ENCODE measurements at regions not wholly inside any gene's neighbourhood (a gene's known extent, or its start where the extent isn't known, plus 50 kb on each side); places are given as distances from the start of the nearest gene placed in this dataset.
A peak's percentile ranks its signal among the peaks of the same experiment; 100 is the strongest.
"Not testable (repeated sequence)": the region's sequence is repeated elsewhere in the genome, so short reads cannot be mapped to it uniquely, and the experiment has no call there.

DNA sequence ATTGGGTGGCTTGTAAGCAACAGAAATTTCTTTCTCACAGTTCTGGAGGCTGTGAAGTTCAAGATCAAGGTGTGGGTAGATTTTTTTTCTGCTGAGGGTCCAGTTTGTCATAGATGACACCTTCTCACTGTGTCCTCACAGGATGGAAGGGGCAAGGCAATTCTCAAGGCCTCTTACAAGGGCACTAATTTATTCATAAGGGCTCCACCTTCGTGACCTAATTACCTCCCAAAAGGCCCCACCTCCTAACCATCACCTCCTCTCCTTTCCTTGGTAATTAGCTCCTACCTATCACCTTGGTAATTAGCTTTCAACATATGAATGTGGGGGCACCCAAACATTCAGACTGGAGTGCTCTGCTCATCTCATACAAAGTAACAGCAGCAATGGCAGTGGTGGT lies 92.3 kb upstream of the CD44 start:
- Histone ChIP-seq H3K4me1 (peaks cover 11 to 95% (median 50%) of the 10 kb centered on the region in 6 donors), H3K9me3 (peaks cover 0 to 9% (median 0%) of the 10 kb centered on the region in 8 donors), H3K27ac (peak overlapping the region in 7 of 8 donors; percentile 41 to 75 (median 64)), H3K4me3 (no peak overlapping the region), H3K27me3 (replicated peaks in 1 of 7) (no peaks in the 10 kb centered on the region), H3K36me3 (no peaks in the 10 kb centered on the region)
- WGBS, 5 donors: 83 to 100% (median 86%) methylated on average over 1 of the region's 1 CpG
- TF ChIP-seq, protein P1, sequence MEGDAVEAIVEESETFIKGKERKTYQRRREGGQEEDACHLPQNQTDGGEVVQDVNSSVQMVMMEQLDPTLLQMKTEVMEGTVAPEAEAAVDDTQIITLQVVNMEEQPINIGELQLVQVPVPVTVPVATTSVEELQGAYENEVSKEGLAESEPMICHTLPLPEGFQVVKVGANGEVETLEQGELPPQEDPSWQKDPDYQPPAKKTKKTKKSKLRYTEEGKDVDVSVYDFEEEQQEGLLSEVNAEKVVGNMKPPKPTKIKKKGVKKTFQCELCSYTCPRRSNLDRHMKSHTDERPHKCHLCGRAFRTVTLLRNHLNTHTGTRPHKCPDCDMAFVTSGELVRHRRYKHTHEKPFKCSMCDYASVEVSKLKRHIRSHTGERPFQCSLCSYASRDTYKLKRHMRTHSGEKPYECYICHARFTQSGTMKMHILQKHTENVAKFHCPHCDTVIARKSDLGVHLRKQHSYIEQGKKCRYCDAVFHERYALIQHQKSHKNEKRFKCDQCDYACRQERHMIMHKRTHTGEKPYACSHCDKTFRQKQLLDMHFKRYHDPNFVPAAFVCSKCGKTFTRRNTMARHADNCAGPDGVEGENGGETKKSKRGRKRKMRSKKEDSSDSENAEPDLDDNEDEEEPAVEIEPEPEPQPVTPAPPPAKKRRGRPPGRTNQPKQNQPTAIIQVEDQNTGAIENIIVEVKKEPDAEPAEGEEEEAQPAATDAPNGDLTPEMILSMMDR (IDR thresholded peaks at IDR 0.05 in 8 of 11, conservative IDR thresholded peaks at IDR 0.05 in 3 of 11): no peak
- DNase-seq: no peak
- intact Hi-C loops (cut with DNase I; ENCODE audit: low total_unique reads): no loop called here

DNA sequence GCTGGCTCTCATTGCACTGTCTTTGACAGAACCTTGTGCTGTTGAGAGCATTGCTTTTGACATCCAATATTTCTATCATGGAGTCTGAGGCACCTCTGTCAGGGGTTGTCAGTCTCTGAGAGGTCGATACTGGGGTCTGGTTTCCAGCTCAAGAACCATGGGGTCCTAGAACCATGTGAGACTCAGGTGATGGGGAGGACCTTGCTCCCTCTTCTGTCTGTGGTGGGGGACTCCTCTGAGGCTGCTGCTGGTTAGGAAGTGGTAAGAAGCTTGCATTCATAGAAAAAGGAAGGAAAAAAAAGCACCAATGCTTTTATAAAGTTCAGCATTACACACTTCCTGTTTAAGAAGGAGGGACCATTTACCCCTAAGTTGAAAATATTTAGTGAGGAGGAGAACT lies 91.8 kb upstream of the CD44 start:
- Histone ChIP-seq H3K9me3 (peaks cover 0 to 9% (median 0%) of the 10 kb centered on the region in 8 donors), H3K27ac (peak overlapping the region in 7 of 8 donors; percentile 41 to 75 (median 64)), H3K36me3 (no peaks in the 10 kb centered on the region), H3K27me3 (replicated peaks in 1 of 7) (no peaks in the 10 kb centered on the region), H3K4me1 (peaks cover 11 to 90% (median 48%) of the 10 kb centered on the region in 6 donors), H3K4me3 (no peak overlapping the region)
- intact Hi-C loops (cut with DNase I; ENCODE audit: low total_unique reads): no loop called here
- 35 to 60% (median 55%) methylated on average over 1 of the region's 1 CpG for WGBS, 5 donors
- no peak for DNase-seq
- TF ChIP-seq, protein P1 (IDR thresholded peaks at IDR 0.05 in 8 of 11, conservative IDR thresholded peaks at IDR 0.05 in 3 of 11): no peak
- TF ChIP-seq POLR2A (IDR thresholded peaks at IDR 0.05) (no peak), POLR2AphosphoS5 (IDR thresholded peaks at IDR 0.05) (peak in 1 of 3 donors; percentile 46)

DNA sequence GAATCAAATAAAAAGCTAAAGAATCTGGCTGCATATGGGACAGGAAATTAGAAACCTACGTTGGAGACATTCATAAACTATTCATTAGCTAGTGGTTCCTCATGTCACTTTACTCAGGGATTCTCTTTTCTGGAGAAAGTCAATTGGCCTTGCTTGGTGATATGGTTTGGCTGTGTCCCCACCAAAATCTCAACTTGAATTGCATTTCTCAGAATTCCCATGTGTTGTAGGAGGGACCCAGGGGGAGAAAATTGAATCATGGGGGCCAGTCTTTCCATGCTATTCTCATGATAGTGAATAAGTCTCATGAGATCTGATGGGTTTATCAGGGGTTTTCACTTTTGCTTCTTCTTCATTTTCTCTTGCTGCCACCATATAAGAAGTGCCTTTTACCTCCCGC lies 91.2 kb upstream of the CD44 start:
- H3K9me3 ChIP-seq: peaks cover 0 to 9% (median 0%) of the 10 kb centered on the region in 8 donors
- H3K27ac ChIP-seq: peak overlapping the region; percentile 4 to 75 (median 60)
- no peaks in the 10 kb centered on the region for H3K27me3 ChIP-seq (replicated peaks in 1 of 7)
- intact Hi-C loops (cut with DNase I; ENCODE audit: low total_unique reads): no loop called here
- H3K4me1 ChIP-seq: peaks cover 11 to 84% (median 45%) of the 10 kb centered on the region in 6 donors
- DNase-seq: no peak
- TF ChIP-seq POLR2AphosphoS5 (IDR thresholded peaks at IDR 0.05) (no peak), POLR2A (IDR thresholded peaks at IDR 0.05) (no peak)
- TF ChIP-seq, protein P1 (IDR thresholded peaks at IDR 0.05 in 8 of 11, conservative IDR thresholded peaks at IDR 0.05 in 3 of 11): no peak
- H3K36me3 ChIP-seq: no peaks in the 10 kb centered on the region
- H3K4me3 ChIP-seq: no peak overlapping the region
- 48 to 57% (median 54%) methylated on average over 2 of the region's 2 CpGs for WGBS, 5 donors

DNA sequence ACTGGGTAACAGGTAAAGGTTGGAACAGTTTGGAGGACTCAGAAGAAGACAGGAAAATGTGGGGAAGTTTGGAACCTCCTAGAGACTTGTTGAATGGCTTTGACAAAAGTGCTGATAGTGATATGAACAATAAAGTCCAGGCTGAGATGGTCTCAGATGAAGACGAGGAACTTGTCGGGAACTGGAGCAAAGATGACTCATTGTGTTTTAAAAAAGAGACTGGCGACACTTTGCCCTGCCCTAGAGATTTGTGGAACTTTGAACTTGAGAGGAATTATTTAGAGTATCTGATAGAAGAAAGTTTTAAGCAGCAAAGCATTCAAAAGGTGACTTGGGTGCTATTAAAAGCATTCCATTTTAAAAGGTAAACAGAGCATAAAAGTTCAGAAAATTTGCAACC lies 90.6 kb upstream of the CD44 start:
- H3K36me3 ChIP-seq; H3K4me3 ChIP-seq; DNase-seq; H3K27me3 ChIP-seq (replicated peaks in 1 of 7); intact Hi-C loops (cut with DNase I; ENCODE audit: low total_unique reads); H3K9me3 ChIP-seq: not testable (repeated sequence)
- Histone ChIP-seq H3K4me1 (peaks cover 11 to 79% (median 45%) of the 10 kb centered on the region in 6 donors), H3K27ac (peak overlapping the region in 3 of 8 donors; percentile 64 to 75 (median 70))
- 26 to 66% (median 44%) methylated on average over 3 of the region's 3 CpGs for WGBS, 5 donors

Data from spleen (tissue), 11 donors.